ENCODE measurements at regions not wholly inside any gene's neighbourhood (a gene's known extent, or its start where the extent isn't known, plus 50 kb on each side); places are given as distances from the start of the nearest gene placed in this dataset.

- TF ChIP-seq CREB1 (IDR thresholded peaks at IDR 0.05; ENCODE audit: low read depth) (no peak), ZBTB7A (IDR thresholded peaks at IDR 0.05; ENCODE audit: low read depth) (no peak), CEBPB (IDR thresholded peaks at IDR 0.05) (no peak), FOXM1 (IDR thresholded peaks at IDR 0.05; ENCODE audit: borderline replicate concordance, low read depth) (no peak), TCF12 (IDR thresholded peaks at IDR 0.05; ENCODE audit: low read depth) (no peak), MAX (IDR thresholded peaks at IDR 0.05) (no peak), EP300 (IDR thresholded peaks at IDR 0.05; ENCODE audit: borderline replicate concordance) (no peak), REST (IDR thresholded peaks at IDR 0.05; ENCODE audit: low read depth) (no peak), TAF1 (IDR thresholded peaks at IDR 0.05; ENCODE audit: low read depth) (no peak), YY1 (IDR thresholded peaks at IDR 0.05; ENCODE audit: low read depth) (no peak), EGR1 (IDR thresholded peaks at IDR 0.05) (no peak), USF1 (IDR thresholded peaks at IDR 0.05) (no peak), NFIC (IDR thresholded peaks at IDR 0.05) (no peak), RAD21 (IDR thresholded peaks at IDR 0.05; ENCODE audit: low read depth) (no peak), TEAD4 (IDR thresholded peaks at IDR 0.05) (no peak)
Observed at GRCh38 chr11:110034806-110035205, 58.4 kb upstream of the ZC3H12C start.

GRCh38 chr11:110035357-110035756 lies 57.8 kb upstream of the ZC3H12C start:
- TF ChIP-seq FOXM1 (IDR thresholded peaks at IDR 0.05; ENCODE audit: borderline replicate concordance, low read depth) (no peak), USF1 (IDR thresholded peaks at IDR 0.05) (no peak)

GRCh38 chr11:110038201-110038600 lies 55.0 kb upstream of the ZC3H12C start:
- TF ChIP-seq RAD21 (IDR thresholded peaks at IDR 0.05; ENCODE audit: low read depth) (no peak), TCF12 (IDR thresholded peaks at IDR 0.05; ENCODE audit: low read depth) (no peak), TAF1 (IDR thresholded peaks at IDR 0.05; ENCODE audit: low read depth) (no peak), REST (IDR thresholded peaks at IDR 0.05; ENCODE audit: low read depth) (no peak), YY1 (IDR thresholded peaks at IDR 0.05; ENCODE audit: low read depth) (no peak), USF1 (IDR thresholded peaks at IDR 0.05) (no peak), EP300 (IDR thresholded peaks at IDR 0.05; ENCODE audit: borderline replicate concordance) (no peak), CEBPB (IDR thresholded peaks at IDR 0.05) (no peak), MAX (IDR thresholded peaks at IDR 0.05) (no peak), TEAD4 (IDR thresholded peaks at IDR 0.05) (no peak), EGR1 (IDR thresholded peaks at IDR 0.05) (no peak), NFIC (IDR thresholded peaks at IDR 0.05) (no peak), CREB1 (IDR thresholded peaks at IDR 0.05; ENCODE audit: low read depth) (no peak), ZBTB7A (IDR thresholded peaks at IDR 0.05; ENCODE audit: low read depth) (no peak)

All from Ishikawa (cell line).